Right lobe of liver (tissue), 4 donors: ENCODE measurements at regions not wholly inside any gene's neighbourhood (a gene's known extent, or its start where the extent isn't known, plus 50 kb on each side); places are given as distances from the start of the nearest gene placed in this dataset.

Source experiments
- CTCF ChIP-seq, 4 donors: fragments of 200-600 bp in 3 of 4; fragments of 450-650 bp in 1 of 4; IDR thresholded peaks; one replicate each; pipeline versions ENCODE4 v1.5.1 to v1.8.0; 2016 to 2022; ENCODE audit warnings: antibody characterized with exemption in 4 of 4, mild to moderate bottlenecking in 2 of 4
- POLR2A ChIP-seq: fragments of 450-650 bp; IDR thresholded peaks from one replicate; pipeline ENCODE4 v1.6.1; 2017; ENCODE audit warnings: antibody characterized with exemption, mild to moderate bottlenecking
- donor health status: DM: no; HTN: no; CAD: no.
- donor health status: DM: no; HTN: no; CAD: no.
- donor health status: DM: no; HTN: yes; CAD: no.

GRCh38 chr16:60413969-60414368 is 1622.3 kb downstream of the CDH8 start:
- no peak for TF ChIP-seq CTCF (IDR thresholded peaks at IDR 0.05)
- TF ChIP-seq POLR2A = no peak
